Left renal pelvis (tissue), 4 donors: ENCODE measurements at regions not wholly inside any gene's neighbourhood (a gene's known extent, or its start where the extent isn't known, plus 50 kb on each side); places are given as distances from the start of the nearest gene placed in this dataset.
"Not testable (repeated sequence)": the region's sequence is repeated elsewhere in the genome, so short reads cannot be mapped to it uniquely, and the experiment has no call there.

Experiments
- DNase-seq, 4 donors: peaks; one replicate each; pipeline ENCODE4 v3.0.0-alpha.2; 2013; ENCODE audit warnings: low read depth in 4 of 4, low spot score in 3 of 4

DNA sequence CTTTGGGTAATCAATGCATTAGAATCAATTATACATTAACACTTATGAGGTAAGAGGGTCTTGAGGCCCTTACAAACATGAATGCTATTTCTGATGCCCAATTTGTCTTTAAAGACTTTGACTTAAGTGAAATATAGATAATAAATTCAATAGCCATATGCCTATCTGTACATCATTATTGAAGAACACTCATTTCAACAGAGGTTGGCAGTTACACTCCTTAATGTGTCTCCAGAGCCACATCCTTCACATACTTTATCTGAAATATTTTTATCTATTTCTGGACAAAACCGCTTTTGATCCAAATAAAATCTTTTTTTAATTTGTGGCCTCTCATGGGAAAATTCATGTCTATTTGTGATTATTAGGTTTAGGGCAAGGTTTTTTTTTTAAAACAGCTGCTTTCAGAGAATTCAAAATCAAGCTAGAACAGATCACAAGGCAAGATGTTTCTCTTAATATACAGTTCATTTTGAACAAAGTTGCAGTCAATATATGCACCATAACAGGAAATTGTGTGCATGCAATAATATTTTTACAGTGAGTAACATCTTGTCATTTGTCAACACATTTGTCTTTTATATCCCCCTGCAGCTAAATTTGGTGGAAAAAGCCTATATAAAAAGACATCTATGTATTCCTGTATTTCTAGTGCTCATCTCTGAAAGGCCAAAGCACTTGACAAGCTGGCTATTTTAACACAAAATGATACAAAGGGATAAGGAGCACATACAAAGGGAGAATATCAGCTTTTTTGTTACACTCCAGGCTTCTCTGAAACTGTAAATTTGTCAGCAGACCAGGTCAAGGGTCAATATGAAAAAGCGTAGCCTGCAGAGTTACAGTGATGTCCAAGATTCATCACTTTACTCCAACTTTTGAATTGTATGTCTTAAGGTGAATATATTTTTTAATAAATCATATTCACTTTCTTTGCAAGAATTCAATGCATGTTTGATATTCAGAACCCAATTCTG is 146.2 kb upstream of the DPH6 start:
- no peak for DNase-seq

DNA sequence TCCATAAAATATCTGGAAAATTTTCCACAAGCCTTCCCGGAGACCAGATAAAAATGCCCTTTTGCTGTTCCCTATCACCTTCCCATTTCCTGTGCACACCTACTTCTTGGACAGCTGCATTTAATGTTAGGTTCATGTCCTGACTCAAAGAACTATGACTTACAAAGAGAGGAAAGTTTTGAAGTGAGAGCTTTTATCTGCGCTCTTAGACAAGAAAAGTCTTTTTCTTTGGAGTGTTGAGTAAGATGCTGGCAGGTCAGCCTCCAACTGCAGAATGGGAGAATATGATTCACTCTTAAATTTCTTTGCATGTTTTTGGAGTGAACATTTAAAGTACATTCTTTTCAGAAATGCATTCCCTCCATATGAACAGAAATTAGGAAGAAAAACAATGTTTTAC is 147.3 kb upstream of the DPH6 start:
- DNase-seq = no peak

DNA sequence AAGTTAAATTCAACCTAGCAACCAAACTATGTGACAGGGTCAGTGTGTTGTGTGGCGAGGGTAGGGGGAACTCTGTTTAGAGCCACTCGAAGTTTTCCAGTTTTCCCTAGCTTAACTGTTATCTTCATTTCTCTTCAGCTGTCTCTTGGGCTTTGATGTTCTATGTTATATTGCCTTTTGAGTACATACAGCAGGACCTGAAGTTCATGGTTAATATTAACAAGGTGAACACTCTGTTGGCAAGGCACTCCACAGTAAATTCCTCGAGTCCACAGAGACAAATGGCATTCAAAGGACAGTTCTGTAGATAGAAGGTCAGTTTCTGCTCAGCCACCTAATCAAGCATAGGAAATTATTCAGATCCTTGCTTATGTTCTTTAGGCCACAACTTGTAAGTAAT is 147.9 kb upstream of the DPH6 start:
- DNase-seq = no peak

DNA sequence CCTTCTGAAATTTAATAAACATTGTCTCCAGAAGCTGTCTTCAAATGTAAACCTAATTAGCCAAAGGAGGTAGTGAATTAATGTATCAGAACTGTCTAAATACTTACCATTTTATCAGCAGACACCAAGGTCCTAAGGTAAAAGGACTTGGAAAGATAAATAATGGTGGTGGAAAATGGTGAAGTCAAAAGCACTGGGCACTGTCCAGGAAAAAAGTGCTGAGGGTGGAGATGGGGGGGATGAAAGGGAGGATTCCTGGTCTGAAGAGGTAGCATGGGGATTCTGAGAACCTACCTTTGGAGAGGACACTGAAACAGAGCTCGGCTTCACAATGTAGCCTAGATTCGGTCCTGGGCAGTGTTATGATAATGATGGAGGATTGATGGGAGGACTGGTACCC is 149.0 kb upstream of the DPH6 start:
- no peak for DNase-seq

DNA sequence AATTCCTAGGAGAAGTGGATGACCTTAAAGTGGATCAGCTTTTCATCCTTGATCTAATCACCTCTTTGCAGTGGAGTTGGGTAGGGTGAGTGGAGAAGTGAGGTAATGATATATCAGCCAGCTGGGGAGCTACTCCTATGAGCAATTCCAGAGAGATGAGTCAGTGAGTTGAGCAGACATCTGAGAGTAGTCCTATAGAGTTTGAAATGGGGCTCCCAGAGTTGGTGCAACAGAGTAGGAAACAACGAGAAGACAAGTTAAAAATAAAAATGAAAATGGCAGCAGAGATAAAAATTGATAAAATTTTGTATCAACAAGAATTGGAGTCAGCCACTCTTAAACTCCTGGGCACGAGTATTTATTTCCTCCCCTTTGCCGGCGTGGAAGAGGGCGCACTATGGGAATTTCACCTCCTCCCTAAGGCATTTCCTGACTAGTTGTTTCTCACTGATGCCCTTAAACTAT is 150.8 kb upstream of the DPH6 start:
- no peak for DNase-seq

DNA sequence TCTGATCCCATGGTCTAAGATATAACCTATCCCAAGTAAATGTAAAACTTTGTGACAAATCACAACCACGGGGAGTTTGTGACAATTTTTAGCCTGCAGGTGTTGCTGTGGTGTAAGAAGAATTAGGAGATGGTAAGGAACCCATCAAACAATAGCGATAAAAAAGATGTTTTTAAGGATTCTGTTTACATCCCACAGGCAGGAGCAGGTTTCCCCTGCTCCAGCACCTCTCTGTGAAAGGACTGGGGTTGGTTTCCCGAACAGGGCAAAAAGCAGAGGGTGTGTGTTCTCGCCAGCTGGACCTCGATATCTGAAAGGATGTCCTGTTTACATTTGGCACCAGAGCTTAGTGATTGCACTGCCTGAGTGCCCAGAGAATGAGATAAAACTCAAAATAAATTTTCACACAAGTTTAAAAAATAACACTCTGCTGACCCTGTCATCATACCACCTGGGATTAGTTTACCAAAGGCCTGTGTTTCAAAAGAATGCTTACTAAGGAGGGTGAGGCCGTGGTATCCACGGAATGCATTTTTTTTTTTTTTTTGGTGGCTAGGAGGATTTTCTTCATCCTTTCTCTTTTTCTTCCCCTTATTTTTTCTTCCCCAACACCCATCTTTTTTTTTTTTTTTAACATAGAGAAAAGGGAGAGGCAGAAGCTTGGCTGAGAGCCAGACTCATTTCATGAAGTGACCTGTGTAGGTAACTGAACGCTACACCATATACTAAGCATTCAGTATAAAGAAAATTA is 151.8 kb upstream of the DPH6 start:
- no peak for DNase-seq

DNA sequence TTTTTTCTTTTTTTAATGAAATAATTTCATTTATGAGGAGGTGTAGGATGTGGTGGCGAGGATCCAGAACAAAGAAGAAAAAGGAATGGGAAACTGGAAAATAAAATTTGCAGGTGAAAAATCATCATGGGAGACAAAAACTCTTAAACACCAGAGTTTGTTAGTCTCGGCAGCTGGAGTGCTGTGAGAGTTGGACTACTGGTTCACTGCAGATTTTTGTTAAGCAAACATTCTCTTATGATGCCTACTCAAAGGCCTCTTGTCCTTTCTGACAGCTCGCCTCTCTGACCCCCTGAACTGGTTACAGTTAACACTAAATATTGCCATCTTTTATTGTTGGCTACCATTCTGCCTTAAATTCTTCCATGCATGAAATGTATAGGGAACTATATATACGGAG is 152.4 kb upstream of the DPH6 start:
- DNase-seq = no peak

DNA sequence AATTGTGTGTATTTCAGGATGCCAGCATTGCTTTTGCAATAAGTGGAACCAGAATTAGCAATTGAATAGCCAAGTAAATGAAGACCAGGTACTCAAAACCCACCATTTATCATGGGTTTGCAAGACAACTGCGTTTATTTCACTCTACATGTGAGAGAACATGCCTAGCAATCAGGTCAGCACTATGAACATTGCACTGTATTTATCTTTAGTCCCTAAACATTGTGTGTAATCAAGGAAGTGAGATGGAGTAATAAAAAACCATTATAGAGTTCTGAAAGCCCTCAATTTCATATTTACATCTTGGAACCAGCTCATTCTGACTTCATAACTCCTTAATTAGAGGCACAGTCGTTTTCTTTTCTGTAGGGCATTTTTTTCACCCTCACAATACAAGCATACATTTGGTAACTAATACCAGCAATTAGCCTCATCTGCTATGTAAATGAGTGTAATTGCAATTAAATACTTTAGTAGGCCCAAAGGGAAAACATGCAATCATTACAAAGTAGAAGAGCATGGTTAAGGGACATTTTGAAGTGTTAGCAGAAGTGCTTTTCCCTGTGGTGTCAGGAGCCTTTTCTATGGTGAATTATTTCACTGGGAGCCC is 153.1 kb upstream of the DPH6 start:
- DNase-seq = no peak

DNA sequence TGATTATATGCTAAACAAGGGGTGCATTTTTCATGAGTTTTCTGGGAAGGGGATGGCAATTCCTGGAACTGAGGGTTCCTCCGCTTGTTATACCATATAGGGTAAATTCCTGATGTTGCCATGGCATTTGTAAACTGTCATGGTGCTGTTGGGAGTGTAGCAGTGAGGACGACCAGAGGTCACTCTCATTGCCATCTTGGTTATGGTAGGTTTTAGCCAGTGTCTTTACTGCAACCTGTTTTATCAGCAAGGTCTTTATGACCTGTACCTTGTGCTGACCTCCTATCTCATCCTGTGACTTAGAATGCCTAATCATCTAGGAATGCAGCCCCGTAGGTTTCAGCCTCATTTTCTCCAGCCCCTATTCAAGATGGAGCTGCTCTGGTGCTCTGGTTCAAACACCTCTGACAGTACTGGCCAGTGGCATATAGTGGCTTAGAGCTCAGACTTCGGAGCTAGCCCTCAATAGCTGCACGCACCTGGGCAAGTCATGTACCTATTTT is 154.2 kb upstream of the DPH6 start:
- DNase-seq = not testable (repeated sequence)

DNA sequence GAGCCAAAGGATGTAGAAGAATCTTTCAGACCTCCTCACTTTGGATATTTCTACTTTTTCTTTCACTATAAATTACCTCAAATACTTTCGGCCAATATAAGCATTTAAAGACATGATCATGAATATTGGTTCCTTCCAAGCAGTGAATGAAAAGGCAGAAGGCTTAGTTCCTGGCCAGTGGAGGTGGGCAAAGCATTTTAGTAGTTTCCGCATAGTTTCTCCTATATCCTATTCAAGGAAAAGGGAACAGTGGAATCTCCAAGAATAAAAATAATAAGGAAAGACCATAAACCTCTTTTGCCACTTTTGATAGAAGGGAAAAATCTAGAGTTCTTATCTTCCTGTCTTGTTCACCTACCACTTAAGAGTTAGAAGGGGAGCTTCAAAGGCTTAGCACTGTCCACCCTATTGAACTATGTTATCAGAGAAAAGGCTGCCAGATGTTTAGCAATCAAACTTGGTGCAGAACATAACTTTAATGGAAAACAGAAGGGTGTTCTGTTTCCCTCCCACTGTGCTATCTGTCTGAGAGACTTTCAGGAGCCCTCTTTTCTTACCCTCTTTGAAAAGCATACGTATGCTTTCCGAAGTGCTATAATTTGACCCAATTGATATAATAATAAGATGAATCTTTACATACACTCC is 155.6 kb upstream of the DPH6 start:
- DNase-seq = no peak

DNA sequence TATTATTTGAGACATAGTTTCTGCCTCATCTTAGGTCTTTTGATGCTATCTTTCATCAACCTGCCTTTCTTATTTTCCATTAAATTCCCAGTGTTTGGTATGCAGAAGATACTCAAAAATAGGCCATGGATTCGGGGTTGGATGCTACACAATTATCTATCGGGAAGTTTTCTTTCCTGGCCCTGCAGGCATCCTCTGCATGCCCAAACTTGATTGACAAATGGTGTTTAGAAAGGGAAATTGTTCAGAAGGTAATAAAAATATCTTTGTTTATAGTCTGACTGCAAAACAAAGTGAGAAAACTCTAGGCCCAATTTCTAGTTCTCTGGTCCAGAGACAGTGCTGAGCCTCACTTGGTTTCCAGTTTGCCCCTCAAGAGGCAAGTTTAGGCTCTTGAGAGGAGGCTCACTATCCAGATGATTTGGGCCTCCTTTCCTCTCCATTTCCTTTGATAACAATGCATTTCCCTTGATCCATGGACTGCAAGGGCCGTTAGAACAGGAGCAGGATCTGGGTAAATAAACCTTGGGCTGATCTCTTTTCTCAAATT is 157.1 kb upstream of the DPH6 start:
- no peak for DNase-seq

DNA sequence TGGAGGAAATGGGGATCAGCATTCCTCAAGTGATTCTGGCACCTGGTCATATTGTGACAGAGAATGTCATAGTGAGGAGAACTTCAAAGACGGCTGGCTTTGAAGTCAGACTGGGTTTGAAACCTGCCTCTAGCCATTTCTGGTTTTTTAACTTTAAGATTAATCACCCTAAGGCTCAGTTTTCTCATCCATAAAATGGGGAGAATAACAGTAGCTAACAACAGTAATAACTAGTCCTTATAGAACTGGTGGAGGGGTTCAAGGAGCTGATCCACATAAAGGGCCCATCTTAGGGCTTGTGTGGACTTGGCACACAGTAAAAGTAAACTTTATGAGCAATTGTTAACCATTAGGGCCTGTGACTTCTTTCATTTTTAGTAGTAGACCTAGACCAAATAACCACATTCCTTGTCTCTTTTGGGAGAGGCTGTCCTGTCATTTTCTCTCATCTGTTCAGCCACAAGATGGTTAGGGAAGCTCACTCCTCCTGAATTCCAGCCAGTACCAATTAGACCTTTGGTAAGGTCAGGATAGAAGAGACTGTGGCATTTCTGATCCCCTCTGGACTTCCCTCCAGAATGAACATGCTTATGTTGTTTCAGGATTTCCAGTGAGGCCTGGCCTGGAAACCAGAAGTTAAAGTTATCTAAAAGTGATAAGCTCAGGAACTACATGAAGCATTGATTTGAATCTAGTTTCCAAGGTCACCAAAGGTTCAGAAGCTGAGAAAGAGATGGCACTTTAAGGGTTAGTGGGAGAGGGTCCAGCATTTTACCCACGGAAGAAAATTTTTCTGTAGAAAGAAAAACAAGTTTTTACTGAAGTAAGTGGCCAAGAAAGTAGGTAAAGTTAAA is 159.3 kb upstream of the DPH6 start:
- DNase-seq = no peak

DNA sequence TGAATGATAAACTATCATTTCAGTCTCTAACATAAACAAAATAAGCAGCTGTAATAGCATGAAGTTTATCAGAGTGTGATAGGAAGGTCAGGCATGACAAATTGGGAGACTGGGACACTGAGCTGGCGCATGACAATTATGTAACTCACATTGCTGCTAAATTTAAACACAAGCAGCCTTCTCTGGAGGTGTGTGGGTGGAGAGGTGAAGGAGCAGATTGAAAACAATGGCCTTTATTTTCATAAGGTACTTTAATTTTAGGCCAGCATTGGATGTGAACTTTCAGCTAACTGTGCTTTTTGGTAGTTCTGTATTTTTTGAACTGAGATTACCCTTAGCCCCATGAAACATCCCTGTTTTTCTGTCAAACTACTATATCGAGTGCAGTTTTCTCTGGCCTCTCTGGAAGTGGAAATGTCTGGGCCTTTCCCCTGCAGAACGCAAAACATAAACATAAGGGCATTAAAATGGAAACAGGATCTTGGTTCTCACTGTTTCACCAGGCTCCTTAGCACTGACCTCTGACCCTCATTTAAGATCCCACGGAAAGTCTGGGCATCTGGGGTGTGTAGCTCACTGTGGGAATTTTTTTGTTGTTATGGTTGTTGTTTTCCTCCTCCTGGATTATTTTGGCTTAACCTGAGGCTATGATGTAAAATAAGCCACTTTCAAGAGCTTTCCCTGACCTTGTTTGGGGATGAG is 160.1 kb upstream of the DPH6 start:
- no peak for DNase-seq

DNA sequence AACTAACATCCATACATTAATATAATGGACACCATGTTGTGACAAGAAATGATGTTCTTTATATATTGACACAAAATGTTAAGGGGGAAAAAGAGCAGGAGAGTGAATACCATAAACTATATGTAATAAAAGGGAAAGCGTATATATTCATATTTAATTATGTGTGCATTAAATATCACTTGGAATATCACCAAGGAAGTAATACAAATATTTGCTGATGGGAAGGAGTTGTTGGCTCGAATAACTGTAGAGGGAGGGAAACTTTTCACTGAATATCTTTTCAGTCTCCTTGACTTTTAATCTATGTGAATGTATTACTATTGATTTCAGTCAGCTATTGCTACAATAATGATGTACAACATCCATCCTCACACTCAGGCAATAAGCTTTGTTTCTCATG is 167.0 kb upstream of the DPH6 start:
- DNase-seq = no peak

DNA sequence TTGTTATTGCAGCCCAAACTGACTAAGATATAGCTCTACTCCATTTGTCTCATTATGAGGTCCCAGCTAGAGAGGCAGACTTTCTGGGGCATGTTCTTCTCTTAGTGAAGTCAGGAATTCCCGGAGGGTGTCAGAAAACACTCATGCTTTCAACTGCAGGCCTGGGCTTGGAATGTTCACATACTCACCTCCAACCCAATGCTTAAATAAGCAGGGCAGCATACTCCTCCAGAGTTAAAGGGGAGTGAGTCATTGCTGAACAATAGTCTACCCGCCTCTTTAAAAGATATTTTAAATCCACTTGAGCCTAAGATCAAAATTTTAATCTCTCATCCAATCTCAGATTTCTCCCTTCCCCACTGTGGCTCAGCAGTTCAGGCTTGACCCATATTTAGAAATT is 167.8 kb upstream of the DPH6 start:
- DNase-seq = no peak

DNA sequence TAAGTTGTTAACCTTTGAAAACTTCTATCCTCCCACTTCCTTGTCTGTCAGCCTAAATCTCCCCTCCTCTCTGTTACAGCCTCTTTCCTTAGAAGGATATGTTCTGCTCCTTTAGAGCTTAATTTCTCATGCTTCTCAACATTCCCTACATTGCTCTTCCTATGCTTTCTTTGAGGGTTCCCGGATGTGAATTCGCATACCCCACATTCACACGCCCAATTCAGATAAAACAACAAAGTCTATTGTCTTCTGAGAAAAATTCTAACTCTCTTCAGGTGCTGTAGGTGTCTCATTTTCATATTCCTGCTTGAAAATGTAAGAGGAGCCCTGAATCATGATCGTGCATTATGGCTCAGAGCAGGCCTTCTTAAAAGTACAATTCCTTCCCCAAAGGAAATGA is 171.8 kb upstream of the DPH6 start:
- DNase-seq = no peak

DNA sequence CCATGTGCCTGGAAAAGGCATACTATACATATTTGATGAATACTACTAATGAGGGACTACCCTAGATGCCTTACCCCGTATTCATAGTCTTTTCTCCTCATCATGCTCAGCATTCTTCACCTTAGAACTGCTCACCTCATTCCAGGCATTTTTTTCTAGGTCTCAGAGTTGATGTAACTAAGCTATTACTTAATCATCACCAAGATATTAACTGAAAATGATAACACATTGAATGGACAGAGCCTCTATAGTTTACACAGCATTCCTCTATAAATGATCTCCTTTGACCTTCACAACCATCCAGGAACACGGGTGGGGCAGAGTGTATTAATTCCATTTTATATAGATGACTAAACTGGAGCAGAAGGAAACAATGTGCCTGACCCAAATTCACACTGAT is 174.1 kb upstream of the DPH6 start:
- no peak for DNase-seq

DNA sequence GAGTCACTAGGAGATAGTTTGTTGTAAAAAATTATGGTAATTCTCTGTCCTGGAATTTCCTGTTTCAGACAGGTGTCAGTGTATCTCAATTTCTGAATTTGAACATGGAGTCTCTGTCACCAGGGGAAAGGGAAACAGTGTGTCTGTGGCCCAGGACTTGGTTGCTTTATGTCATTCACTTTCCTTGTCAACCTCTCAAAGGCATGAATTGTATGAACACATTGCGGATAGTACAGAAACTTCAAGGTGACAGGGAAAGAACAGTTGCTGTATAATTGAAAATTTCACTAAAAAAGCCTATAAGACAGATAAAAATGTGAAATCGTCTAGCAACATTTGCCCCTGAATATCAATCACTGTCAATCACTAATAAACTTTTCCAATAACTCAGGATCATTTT is 175.0 kb upstream of the DPH6 start:
- DNase-seq = no peak

DNA sequence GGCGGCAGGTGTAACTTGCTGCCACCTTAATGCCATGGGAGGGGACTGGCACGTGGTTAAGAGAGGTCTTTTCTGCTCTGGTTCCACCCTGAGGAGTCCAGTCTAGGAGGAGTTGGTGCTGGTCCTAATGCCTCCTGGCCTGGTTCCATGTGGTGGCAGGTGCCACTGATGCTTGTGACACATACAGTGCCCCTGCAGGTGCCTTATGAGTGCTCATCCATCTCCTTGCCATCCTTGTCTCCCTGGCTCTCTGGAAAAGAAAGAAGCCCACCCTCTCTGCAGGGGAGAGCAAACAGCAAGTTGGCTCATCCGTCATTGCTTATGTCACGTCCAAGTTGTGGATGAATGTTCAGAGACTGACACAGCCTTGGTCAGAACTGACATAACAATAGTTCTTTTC is 175.8 kb upstream of the DPH6 start:
- no peak for DNase-seq
